ENCODE measurements at regions not wholly inside any gene's neighbourhood (a gene's known extent, or its start where the extent isn't known, plus 50 kb on each side); places are given as distances from the start of the nearest gene placed in this dataset.

- no peaks in the 10 kb centered on the region for H3K27me3 ChIP-seq (ENCODE audit: insufficient read depth, low read length)
- DNase-seq (ENCODE audit: insufficient read length, low spot score, missing footprints): no peak
- H3K9me3 ChIP-seq (ENCODE audit: low read depth, low read length): no peaks in the 10 kb centered on the region
- H3K27ac ChIP-seq (ENCODE audit: low read depth, low read length): no peak overlapping the region
- H3K4me2 ChIP-seq (ENCODE audit: insufficient read depth, low read length): no peak overlapping the region
- H3K79me2 ChIP-seq (ENCODE audit: insufficient read depth, low read length): no peaks in the 10 kb centered on the region
- H2AFZ ChIP-seq (ENCODE audit: low read length): no peak overlapping the region
- no peak for TF ChIP-seq CTCF (IDR thresholded peaks at IDR 0.05; ENCODE audit: extremely low read depth, low read depth, low read length)
- H3K4me3 ChIP-seq (ENCODE audit: insufficient read depth, low read length): no peak overlapping the region
- H3K4me1 ChIP-seq (ENCODE audit: insufficient read depth, low read length): no peaks in the 10 kb centered on the region
- no peaks in the 10 kb centered on the region for H3K36me3 ChIP-seq (ENCODE audit: insufficient read depth, low read length)
- no peaks in the 10 kb centered on the region for H4K20me1 ChIP-seq (ENCODE audit: insufficient read depth, low read length)
Measured at GRCh38 chr4:112927544-112927943, 121.9 kb upstream of the ANK2 start.

- H3K4me2 ChIP-seq (ENCODE audit: insufficient read depth, low read length): no peak overlapping the region
- H4K20me1 ChIP-seq (ENCODE audit: insufficient read depth, low read length): no peaks in the 10 kb centered on the region
- no peaks in the 10 kb centered on the region for H3K9me3 ChIP-seq (ENCODE audit: low read depth, low read length)
- no peak overlapping the region for H3K27ac ChIP-seq (ENCODE audit: low read depth, low read length)
- no peak for DNase-seq (ENCODE audit: insufficient read length, low spot score, missing footprints)
- H3K79me2 ChIP-seq (ENCODE audit: insufficient read depth, low read length): no peaks in the 10 kb centered on the region
- no peak overlapping the region for H2AFZ ChIP-seq (ENCODE audit: low read length)
- H3K36me3 ChIP-seq (ENCODE audit: insufficient read depth, low read length): no peaks in the 10 kb centered on the region
- no peak overlapping the region for H3K4me3 ChIP-seq (ENCODE audit: insufficient read depth, low read length)
- no peaks in the 10 kb centered on the region for H3K27me3 ChIP-seq (ENCODE audit: insufficient read depth, low read length)
- H3K4me1 ChIP-seq (ENCODE audit: insufficient read depth, low read length): no peaks in the 10 kb centered on the region
- no peak for TF ChIP-seq CTCF (IDR thresholded peaks at IDR 0.05; ENCODE audit: extremely low read depth, low read depth, low read length)
Measured at GRCh38 chr4:112931001-112931400, 118.5 kb upstream of the ANK2 start.

GRCh38 chr4:112933790-112934189, 115.7 kb upstream of the ANK2 start:
- H4K20me1 ChIP-seq (ENCODE audit: insufficient read depth, low read length): no peaks in the 10 kb centered on the region
- TF ChIP-seq CTCF (IDR thresholded peaks at IDR 0.05; ENCODE audit: extremely low read depth, low read depth, low read length): no peak
- H2AFZ ChIP-seq (ENCODE audit: low read length): no peak overlapping the region
- no peak overlapping the region for H3K4me2 ChIP-seq (ENCODE audit: insufficient read depth, low read length)
- DNase-seq (ENCODE audit: insufficient read length, low spot score, missing footprints): no peak
- H3K36me3 ChIP-seq (ENCODE audit: insufficient read depth, low read length): no peaks in the 10 kb centered on the region
- no peak overlapping the region for H3K27ac ChIP-seq (ENCODE audit: low read depth, low read length)
- no peaks in the 10 kb centered on the region for H3K27me3 ChIP-seq (ENCODE audit: insufficient read depth, low read length)
- no peaks in the 10 kb centered on the region for H3K79me2 ChIP-seq (ENCODE audit: insufficient read depth, low read length)
- no peak overlapping the region for H3K4me3 ChIP-seq (ENCODE audit: insufficient read depth, low read length)
- no peaks in the 10 kb centered on the region for H3K9me3 ChIP-seq (ENCODE audit: low read depth, low read length)
- H3K4me1 ChIP-seq (ENCODE audit: insufficient read depth, low read length): no peaks in the 10 kb centered on the region

- Histone ChIP-seq H3K27me3 (ENCODE audit: insufficient read depth, low read length) (no peaks in the 10 kb centered on the region), H3K9me3 (ENCODE audit: low read depth, low read length) (no peaks in the 10 kb centered on the region), H2AFZ (ENCODE audit: low read length) (no peak overlapping the region), H3K27ac (ENCODE audit: low read depth, low read length) (no peak overlapping the region), H4K20me1 (ENCODE audit: insufficient read depth, low read length) (no peaks in the 10 kb centered on the region), H3K4me1 (ENCODE audit: insufficient read depth, low read length) (no peaks in the 10 kb centered on the region), H3K79me2 (ENCODE audit: insufficient read depth, low read length) (no peaks in the 10 kb centered on the region), H3K4me3 (ENCODE audit: insufficient read depth, low read length) (no peak overlapping the region), H3K4me2 (ENCODE audit: insufficient read depth, low read length) (no peak overlapping the region), H3K36me3 (ENCODE audit: insufficient read depth, low read length) (no peaks in the 10 kb centered on the region)
- peak; percentile 43 for DNase-seq (ENCODE audit: insufficient read length, low spot score, missing footprints)
- peak; percentile 75 for TF ChIP-seq CTCF (IDR thresholded peaks at IDR 0.05; ENCODE audit: extremely low read depth, low read depth, low read length)
Measured at GRCh38 chr4:112938461-112939058, 110.9 kb upstream of the ANK2 start.
